ENCODE measurements at regions not wholly inside any gene's neighbourhood (a gene's known extent, or its start where the extent isn't known, plus 50 kb on each side); places are given as distances from the start of the nearest gene placed in this dataset.
A peak's percentile ranks its signal among the peaks of the same experiment; 100 is the strongest.
"Not testable (repeated sequence)": the region's sequence is repeated elsewhere in the genome, so short reads cannot be mapped to it uniquely, and the experiment has no call there.

DNA sequence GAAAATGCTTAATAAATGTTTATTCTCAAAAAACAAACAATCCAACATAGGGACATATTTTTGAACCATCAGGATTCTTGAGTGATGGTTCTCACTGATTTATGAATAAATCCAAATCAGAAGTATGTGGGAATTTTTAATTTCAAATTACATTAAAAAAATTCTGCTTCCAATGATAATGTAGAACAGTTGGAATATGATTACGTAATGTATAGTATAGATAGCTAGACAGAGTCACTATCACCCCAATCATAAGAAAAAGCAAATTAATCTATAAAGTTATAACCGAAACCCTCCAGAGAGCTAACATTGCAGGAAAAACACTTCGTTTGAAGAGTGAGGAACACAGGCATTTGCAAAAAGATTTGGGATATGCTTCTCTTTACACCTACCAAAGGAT is 1600.6 kb upstream of the B3GALT2 start:
- H3K27me3 Mint-ChIP-seq (ENCODE audit: unreplicated experiment) = no peaks in the 10 kb centered on the region
- DNase-seq = no peak
- H3K4me3 Mint-ChIP-seq (ENCODE audit: unreplicated experiment) = no peak overlapping the region
- no peaks in the 10 kb centered on the region for H3K9me3 Mint-ChIP-seq (ENCODE audit: unreplicated experiment)
- H3K36me3 Mint-ChIP-seq (ENCODE audit: unreplicated experiment) = no peaks in the 10 kb centered on the region
- TF ChIP-seq, protein P1, sequence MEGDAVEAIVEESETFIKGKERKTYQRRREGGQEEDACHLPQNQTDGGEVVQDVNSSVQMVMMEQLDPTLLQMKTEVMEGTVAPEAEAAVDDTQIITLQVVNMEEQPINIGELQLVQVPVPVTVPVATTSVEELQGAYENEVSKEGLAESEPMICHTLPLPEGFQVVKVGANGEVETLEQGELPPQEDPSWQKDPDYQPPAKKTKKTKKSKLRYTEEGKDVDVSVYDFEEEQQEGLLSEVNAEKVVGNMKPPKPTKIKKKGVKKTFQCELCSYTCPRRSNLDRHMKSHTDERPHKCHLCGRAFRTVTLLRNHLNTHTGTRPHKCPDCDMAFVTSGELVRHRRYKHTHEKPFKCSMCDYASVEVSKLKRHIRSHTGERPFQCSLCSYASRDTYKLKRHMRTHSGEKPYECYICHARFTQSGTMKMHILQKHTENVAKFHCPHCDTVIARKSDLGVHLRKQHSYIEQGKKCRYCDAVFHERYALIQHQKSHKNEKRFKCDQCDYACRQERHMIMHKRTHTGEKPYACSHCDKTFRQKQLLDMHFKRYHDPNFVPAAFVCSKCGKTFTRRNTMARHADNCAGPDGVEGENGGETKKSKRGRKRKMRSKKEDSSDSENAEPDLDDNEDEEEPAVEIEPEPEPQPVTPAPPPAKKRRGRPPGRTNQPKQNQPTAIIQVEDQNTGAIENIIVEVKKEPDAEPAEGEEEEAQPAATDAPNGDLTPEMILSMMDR (IDR thresholded peaks at IDR 0.05; ENCODE audit: partially characterized antibody, unreplicated experiment) = no peak
- H3K4me1 Mint-ChIP-seq (ENCODE audit: low read depth, unreplicated experiment) = no peaks in the 10 kb centered on the region
- no peak overlapping the region for H3K27ac Mint-ChIP-seq (ENCODE audit: unreplicated experiment)

DNA sequence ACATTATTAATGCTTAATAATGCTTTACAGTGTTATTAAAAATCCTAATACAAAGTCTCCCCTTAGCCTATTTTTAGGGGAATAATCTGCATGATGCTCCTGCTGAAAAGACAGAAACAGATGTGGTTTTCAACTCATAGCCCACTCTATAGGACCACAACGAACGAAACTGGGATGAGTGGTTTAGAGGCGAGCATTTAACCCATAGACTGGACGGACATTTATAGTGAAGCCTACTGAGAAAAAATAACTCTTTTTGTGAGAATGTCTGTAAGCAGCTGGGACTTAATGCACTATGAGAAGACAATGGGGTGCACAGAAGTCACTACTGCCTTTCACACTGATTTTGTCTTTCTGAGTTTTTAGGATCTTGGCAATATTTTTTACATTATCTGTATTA is 1599.6 kb upstream of the B3GALT2 start:
- TF ChIP-seq, protein P1 (IDR thresholded peaks at IDR 0.05; ENCODE audit: partially characterized antibody, unreplicated experiment) = no peak
- H3K4me3 Mint-ChIP-seq (ENCODE audit: unreplicated experiment) = no peak overlapping the region
- DNase-seq = no peak
- no peaks in the 10 kb centered on the region for H3K4me1 Mint-ChIP-seq (ENCODE audit: low read depth, unreplicated experiment)
- H3K36me3 Mint-ChIP-seq (ENCODE audit: unreplicated experiment) = no peaks in the 10 kb centered on the region
- no peak overlapping the region for H3K27ac Mint-ChIP-seq (ENCODE audit: unreplicated experiment)
- no peaks in the 10 kb centered on the region for H3K9me3 Mint-ChIP-seq (ENCODE audit: unreplicated experiment)
- H3K27me3 Mint-ChIP-seq (ENCODE audit: unreplicated experiment) = no peaks in the 10 kb centered on the region

DNA sequence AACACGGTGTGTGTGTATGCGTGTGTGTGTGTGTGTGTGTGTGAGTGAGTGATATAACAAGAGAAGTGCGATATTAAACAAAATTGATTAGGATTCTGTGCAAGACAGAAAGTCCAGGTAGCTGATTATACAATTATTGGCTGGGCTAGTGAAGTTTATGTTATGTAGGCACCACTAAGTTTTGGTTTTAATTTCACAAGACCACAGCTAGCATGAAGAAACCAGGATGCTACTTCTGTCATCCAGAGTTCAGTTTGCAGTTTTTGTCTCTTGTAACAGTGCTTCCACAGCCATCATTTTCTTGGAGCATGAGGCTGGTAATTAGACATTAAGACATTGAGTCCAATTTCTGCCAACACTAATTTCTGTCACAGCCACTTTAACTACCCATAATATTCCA is 1590.2 kb upstream of the B3GALT2 start:
- no peak overlapping the region for H3K27ac Mint-ChIP-seq (ENCODE audit: unreplicated experiment)
- TF ChIP-seq, protein P1 (IDR thresholded peaks at IDR 0.05; ENCODE audit: partially characterized antibody, unreplicated experiment) = no peak
- H3K4me3 Mint-ChIP-seq (ENCODE audit: unreplicated experiment) = no peak overlapping the region
- H3K36me3 Mint-ChIP-seq (ENCODE audit: unreplicated experiment) = no peaks in the 10 kb centered on the region
- no peaks in the 10 kb centered on the region for H3K4me1 Mint-ChIP-seq (ENCODE audit: low read depth, unreplicated experiment)
- DNase-seq = no peak
- H3K9me3 Mint-ChIP-seq (ENCODE audit: unreplicated experiment) = no peaks in the 10 kb centered on the region
- no peaks in the 10 kb centered on the region for H3K27me3 Mint-ChIP-seq (ENCODE audit: unreplicated experiment)

DNA sequence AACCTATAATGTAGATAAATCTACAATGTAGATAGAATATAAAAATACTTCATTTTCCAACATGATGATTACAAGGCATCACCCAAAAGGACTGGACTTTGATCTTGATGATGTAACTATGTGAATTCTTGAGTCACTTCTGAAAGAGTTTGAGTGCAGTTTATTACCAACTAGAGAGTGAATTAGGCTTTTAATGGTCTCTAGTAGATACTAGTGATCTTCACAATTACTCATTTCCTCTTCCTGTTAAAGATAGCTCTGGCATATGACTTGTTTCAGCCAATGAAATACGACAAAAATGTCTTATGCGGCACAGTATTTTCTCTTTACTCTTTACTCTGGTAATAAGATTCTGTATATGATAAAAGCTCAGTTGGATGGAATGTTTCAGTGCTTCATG is 1588.1 kb upstream of the B3GALT2 start:
- Mint-ChIP-seq H3K27ac (ENCODE audit: unreplicated experiment) (no peak overlapping the region), H3K9me3 (ENCODE audit: unreplicated experiment) (no peaks in the 10 kb centered on the region), H3K36me3 (ENCODE audit: unreplicated experiment) (no peaks in the 10 kb centered on the region), H3K4me1 (ENCODE audit: low read depth, unreplicated experiment) (no peaks in the 10 kb centered on the region), H3K4me3 (ENCODE audit: unreplicated experiment) (no peak overlapping the region), H3K27me3 (ENCODE audit: unreplicated experiment) (no peaks in the 10 kb centered on the region)
- DNase-seq = no peak
- TF ChIP-seq, protein P1 (IDR thresholded peaks at IDR 0.05; ENCODE audit: partially characterized antibody, unreplicated experiment) = no peak

DNA sequence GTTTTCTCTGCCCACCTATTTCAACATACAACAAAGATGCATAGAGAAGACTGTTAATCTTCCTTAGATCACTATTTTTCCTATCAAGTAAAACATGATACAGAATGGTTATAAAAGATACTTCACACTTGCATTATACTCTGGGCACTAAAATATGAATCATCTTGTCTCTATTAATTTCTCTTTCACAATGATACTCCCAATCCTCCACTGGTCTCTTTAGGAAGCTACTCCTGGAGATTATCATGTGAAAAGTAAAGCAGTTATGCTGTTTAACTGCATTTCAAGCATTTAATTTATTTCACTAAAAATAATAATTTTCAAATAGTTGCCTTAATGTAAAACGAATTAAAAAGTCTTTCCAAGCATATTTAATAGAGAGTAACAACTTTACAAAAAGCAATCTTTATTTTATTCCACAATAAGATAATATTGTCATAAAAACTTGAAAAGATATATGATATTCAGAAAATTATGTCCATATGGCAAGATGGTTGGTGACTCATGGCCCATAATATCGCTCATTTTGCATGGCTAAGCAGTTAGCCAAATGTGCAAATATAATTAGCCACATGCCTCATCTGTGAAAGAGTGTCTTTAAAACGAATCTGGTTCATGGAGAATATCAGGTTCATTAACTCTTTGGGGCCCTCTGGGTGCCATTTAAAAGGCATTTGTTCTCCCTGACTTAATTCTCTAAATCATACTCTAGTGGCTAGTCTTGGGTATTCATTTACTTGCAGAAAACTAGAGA is 1569.0 kb upstream of the B3GALT2 start:
- Mint-ChIP-seq H3K36me3 (ENCODE audit: unreplicated experiment) (no peaks in the 10 kb centered on the region), H3K4me3 (ENCODE audit: unreplicated experiment) (peak overlapping the region; percentile 7), H3K4me1 (ENCODE audit: low read depth, unreplicated experiment) (peaks cover 4% of the 10 kb centered on the region), H3K9me3 (ENCODE audit: unreplicated experiment) (peaks cover 1% of the 10 kb centered on the region), H3K27me3 (ENCODE audit: unreplicated experiment) (no peaks in the 10 kb centered on the region), H3K27ac (ENCODE audit: unreplicated experiment) (peak overlapping the region; percentile 71)
- DNase-seq = no peak
- TF ChIP-seq, protein P1 (IDR thresholded peaks at IDR 0.05; ENCODE audit: partially characterized antibody, unreplicated experiment) = no peak

DNA sequence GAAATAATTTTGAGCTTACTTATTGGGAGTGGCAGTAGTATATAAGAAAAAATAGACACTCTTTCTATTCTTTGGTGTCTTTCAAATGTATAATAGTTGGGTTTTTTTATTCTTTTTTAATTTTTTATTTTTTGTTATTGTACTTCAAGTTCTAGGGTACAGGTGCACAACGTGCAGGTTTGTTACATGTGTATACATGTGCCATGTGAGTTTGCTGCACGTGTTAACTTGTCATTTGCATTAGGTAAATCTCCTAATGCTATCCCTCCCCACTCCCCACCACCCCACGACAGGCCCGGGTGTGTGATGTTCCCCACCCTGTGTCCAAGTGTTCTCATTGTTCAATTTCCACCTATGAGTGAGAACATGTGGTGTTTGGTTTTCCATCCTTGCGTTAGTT is 1552.4 kb upstream of the B3GALT2 start:
- DNase-seq = not testable (repeated sequence)

More for the DNA sequence above, 1552.4 kb upstream of the B3GALT2 start:
- H3K4me1 Mint-ChIP-seq (ENCODE audit: low read depth, unreplicated experiment) = peaks cover 13% of the 10 kb centered on the region
- not testable (repeated sequence) for H3K4me3 Mint-ChIP-seq (ENCODE audit: unreplicated experiment); H3K36me3 Mint-ChIP-seq (ENCODE audit: unreplicated experiment); H3K27ac Mint-ChIP-seq (ENCODE audit: unreplicated experiment); H3K9me3 Mint-ChIP-seq (ENCODE audit: unreplicated experiment); H3K27me3 Mint-ChIP-seq (ENCODE audit: unreplicated experiment)
